ENCODE measurements at regions not wholly inside any gene's neighbourhood (a gene's known extent, or its start where the extent isn't known, plus 50 kb on each side); places are given as distances from the start of the nearest gene placed in this dataset.

GRCh38 chr12:125492354-125493270, 427.4 kb downstream of the AACS start:
- TF ChIP-seq, protein P1, sequence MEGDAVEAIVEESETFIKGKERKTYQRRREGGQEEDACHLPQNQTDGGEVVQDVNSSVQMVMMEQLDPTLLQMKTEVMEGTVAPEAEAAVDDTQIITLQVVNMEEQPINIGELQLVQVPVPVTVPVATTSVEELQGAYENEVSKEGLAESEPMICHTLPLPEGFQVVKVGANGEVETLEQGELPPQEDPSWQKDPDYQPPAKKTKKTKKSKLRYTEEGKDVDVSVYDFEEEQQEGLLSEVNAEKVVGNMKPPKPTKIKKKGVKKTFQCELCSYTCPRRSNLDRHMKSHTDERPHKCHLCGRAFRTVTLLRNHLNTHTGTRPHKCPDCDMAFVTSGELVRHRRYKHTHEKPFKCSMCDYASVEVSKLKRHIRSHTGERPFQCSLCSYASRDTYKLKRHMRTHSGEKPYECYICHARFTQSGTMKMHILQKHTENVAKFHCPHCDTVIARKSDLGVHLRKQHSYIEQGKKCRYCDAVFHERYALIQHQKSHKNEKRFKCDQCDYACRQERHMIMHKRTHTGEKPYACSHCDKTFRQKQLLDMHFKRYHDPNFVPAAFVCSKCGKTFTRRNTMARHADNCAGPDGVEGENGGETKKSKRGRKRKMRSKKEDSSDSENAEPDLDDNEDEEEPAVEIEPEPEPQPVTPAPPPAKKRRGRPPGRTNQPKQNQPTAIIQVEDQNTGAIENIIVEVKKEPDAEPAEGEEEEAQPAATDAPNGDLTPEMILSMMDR (IDR thresholded peaks at IDR 0.05; ENCODE audit: insufficient read depth, low read length, poor library complexity, severe bottlenecking), result no peak
- H3K27me3 ChIP-seq (ENCODE audit: control insufficient read depth, insufficient read depth, low read length), result no peaks in the 10 kb centered on the region
- no peak overlapping the region for H3K4me3 ChIP-seq (ENCODE audit: low read depth, low read length)
- DNase-seq (ENCODE audit: low read depth), result no peak
- no peaks in the 10 kb centered on the region for H3K36me3 ChIP-seq (ENCODE audit: control insufficient read depth, insufficient read depth, low read length)

DNA sequence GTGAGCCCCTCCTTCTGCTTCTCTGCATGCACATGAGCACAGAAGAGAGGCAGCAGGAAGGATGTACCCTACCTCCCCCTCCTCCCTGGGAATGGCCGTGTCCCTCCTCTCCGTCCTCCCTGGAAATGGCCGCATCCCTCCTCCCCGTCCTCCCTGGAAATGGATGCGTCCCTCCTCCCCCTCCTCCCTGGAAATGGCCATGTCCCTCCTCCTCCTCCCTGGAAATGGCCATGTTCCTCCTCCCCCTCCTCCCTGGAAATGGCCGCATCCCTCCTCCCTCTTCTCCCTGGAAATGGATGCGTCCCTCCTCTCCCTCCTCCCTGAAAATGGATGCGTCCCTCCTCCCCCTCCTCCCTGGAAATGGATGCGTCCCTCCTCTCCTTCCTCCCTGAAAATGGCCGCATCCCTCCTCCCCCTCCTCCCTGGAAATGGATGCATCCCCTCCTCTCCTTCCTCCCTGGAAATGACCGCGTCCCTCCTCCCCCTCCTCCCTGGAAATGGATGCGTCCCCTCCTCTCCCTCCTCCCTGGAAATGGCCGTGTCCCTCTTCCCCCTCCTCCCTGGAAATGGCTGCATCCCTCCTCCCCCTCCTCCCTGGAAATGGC, 428.6 kb downstream of the AACS start:
- no peaks in the 10 kb centered on the region for H3K27me3 ChIP-seq (ENCODE audit: control insufficient read depth, insufficient read depth, low read length)
- no peak overlapping the region for H3K4me3 ChIP-seq (ENCODE audit: low read depth, low read length)
- no peak for DNase-seq (ENCODE audit: low read depth)
- H3K36me3 ChIP-seq (ENCODE audit: control insufficient read depth, insufficient read depth, low read length), result no peaks in the 10 kb centered on the region
- TF ChIP-seq, protein P1 (IDR thresholded peaks at IDR 0.05; ENCODE audit: insufficient read depth, low read length, poor library complexity, severe bottlenecking), result no peak

GRCh38 chr12:125503128-125503527, 437.9 kb downstream of the AACS start:
- TF ChIP-seq, protein P1 (IDR thresholded peaks at IDR 0.05; ENCODE audit: insufficient read depth, low read length, poor library complexity, severe bottlenecking), result no peak
- Histone ChIP-seq H3K4me3 (ENCODE audit: low read depth, low read length) (no peak overlapping the region), H3K36me3 (ENCODE audit: control insufficient read depth, insufficient read depth, low read length) (no peaks in the 10 kb centered on the region), H3K27me3 (ENCODE audit: control insufficient read depth, insufficient read depth, low read length) (no peaks in the 10 kb centered on the region)
- no peak for DNase-seq (ENCODE audit: low read depth)

DNA sequence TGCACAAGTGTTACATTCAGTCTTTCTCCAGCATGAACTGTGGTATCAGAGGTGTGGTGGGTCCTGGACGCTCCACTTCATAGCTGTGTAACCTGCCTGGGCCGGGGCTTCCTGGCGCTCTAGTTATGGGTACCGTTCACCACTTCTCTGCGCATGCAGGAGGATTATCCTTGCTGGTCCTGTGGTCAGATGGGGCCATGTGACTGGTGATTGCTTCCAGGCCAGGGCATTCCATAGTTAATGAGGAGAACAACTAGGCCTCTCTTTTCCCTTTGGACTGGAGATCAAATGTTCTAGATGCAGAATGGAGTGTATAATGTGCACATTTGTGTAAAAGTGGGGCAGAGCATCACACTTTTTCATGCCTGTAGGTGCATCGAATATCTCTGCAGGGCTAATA, 444.0 kb downstream of the AACS start:
- Histone ChIP-seq H3K27me3 (ENCODE audit: control insufficient read depth, insufficient read depth, low read length) (no peaks in the 10 kb centered on the region), H3K36me3 (ENCODE audit: control insufficient read depth, insufficient read depth, low read length) (no peaks in the 10 kb centered on the region), H3K4me3 (ENCODE audit: low read depth, low read length) (no peak overlapping the region)
- no peak for DNase-seq (ENCODE audit: low read depth)
- TF ChIP-seq, protein P1 (IDR thresholded peaks at IDR 0.05; ENCODE audit: insufficient read depth, low read length, poor library complexity, severe bottlenecking), result no peak

- Histone ChIP-seq H3K27me3 (ENCODE audit: control insufficient read depth, insufficient read depth, low read length) (no peaks in the 10 kb centered on the region), H3K4me3 (ENCODE audit: low read depth, low read length) (no peak overlapping the region), H3K36me3 (ENCODE audit: control insufficient read depth, insufficient read depth, low read length) (no peaks in the 10 kb centered on the region)
- TF ChIP-seq, protein P1 (IDR thresholded peaks at IDR 0.05; ENCODE audit: insufficient read depth, low read length, poor library complexity, severe bottlenecking), result no peak
- no peak for DNase-seq (ENCODE audit: low read depth)
Observed at GRCh38 chr12:125512541-125513298, 447.5 kb downstream of the AACS start.
